ENCODE measurements at regions not wholly inside any gene's neighbourhood (a gene's known extent, or its start where the extent isn't known, plus 50 kb on each side); places are given as distances from the start of the nearest gene placed in this dataset.

DNA sequence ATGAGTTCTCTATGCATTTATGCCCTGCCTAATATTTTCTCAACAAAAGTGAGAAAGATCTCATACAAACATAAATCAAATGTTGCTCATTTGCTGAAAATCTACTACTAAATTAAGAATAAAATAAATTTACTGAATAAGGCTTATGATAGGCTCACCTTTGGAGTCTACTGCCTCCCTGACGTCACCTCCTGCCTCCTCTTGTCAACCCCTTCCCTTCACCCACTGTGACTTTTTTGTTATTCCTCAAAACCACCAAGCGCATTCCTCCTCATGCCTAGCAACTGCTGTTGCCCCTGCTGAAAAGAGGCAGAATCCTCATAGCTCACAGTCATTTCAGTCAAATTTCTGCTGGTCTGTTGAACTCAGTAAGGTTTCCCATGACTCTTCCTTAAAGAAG is 2422.2 kb downstream of the TP53TG3F start:
- DNase-seq (ENCODE audit: low spot score) = no peak

GRCh38 chr16:35906440-35906839 is 2447.0 kb downstream of the TP53TG3F start:
- no peak for DNase-seq (ENCODE audit: low spot score)

- no peak for DNase-seq (ENCODE audit: low spot score)
Measured at GRCh38 chr16:35908152-35908551, 2448.7 kb downstream of the TP53TG3F start.

DNA sequence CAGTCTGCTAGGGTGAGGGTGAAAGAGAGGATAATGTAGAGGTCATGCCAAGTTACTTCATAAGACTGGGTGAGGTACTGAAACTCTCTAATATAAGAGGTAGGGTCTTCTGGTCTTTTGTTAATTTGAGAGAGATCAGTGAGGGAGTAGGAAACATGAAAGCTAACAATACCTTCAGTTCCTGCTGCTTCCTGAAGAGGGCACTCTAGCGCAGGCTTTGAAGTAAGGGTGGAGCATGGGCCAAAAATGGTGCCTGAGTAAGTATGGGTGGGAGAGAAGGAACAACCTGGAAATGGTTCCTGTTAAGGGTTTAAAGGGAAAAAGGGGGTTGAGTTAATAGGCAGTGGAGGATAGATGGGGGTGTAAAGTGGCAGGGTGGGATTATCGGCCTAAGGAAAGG is 2449.5 kb downstream of the TP53TG3F start:
- DNase-seq (ENCODE audit: low spot score) = no peak

- DNase-seq (ENCODE audit: low spot score) = no peak
Measured at GRCh38 chr16:35909351-35909954, 2450.0 kb downstream of the TP53TG3F start.

DNA sequence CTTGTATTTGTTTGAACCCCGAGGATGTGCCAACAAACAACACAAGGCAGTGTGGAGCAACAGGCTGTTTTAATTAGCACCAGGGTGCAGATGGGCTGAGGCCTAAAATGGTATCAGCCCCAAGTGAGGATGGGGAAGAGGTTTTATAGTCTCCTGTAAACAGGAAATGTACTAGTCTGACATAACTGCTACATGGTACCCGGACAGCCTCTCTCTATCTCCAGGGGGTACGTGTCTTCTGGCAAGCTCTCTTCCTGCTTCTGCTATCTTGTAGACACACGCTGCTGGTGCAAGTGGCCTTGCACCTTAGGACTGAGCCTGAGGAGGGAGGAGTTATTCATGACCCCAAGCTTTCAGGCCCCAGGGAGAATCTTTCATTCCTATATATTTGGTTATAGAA is 2451.0 kb downstream of the TP53TG3F start:
- DNase-seq (ENCODE audit: low spot score) = no peak

GRCh38 chr16:35911899-35912298 is 2452.5 kb downstream of the TP53TG3F start:
- no peak for DNase-seq (ENCODE audit: low spot score)

- DNase-seq (ENCODE audit: low spot score) = no peak
Measured at GRCh38 chr16:35931722-35932121, 2472.3 kb downstream of the TP53TG3F start.
